LNCAP (cell line): ENCODE measurements at regions not wholly inside any gene's neighbourhood (a gene's known extent, or its start where the extent isn't known, plus 50 kb on each side); places are given as distances from the start of the nearest gene placed in this dataset.

Experiments used
- TF ChIP-seq, protein P1 (sequence below): fragments of 450-650 bp; IDR thresholded peaks from 2 replicates; pipeline ENCODE4 v1.5.1; 2017; ENCODE audit warnings: mild to moderate bottlenecking

DNA sequence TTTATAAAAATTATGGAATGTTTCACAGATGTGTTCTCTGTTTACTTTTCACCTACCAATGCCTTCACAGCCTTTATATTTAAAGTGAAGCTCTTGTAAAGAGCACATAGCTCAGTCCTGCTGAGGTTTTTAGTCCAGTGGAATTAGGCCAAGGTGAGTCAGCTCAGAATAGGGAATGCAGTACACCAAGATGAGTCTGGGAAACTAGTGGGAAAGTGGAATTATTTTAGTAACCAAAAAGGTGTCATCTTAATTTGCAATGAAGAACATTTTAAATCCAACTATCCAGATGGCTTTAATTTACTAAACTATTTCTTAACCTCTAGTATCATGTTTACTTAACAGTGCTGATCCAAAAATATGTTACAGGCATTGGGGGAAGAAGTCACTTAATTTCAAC lies 236.3 kb upstream of the CTBP2 start:
- TF ChIP-seq, protein P1, sequence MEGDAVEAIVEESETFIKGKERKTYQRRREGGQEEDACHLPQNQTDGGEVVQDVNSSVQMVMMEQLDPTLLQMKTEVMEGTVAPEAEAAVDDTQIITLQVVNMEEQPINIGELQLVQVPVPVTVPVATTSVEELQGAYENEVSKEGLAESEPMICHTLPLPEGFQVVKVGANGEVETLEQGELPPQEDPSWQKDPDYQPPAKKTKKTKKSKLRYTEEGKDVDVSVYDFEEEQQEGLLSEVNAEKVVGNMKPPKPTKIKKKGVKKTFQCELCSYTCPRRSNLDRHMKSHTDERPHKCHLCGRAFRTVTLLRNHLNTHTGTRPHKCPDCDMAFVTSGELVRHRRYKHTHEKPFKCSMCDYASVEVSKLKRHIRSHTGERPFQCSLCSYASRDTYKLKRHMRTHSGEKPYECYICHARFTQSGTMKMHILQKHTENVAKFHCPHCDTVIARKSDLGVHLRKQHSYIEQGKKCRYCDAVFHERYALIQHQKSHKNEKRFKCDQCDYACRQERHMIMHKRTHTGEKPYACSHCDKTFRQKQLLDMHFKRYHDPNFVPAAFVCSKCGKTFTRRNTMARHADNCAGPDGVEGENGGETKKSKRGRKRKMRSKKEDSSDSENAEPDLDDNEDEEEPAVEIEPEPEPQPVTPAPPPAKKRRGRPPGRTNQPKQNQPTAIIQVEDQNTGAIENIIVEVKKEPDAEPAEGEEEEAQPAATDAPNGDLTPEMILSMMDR: no peak

DNA sequence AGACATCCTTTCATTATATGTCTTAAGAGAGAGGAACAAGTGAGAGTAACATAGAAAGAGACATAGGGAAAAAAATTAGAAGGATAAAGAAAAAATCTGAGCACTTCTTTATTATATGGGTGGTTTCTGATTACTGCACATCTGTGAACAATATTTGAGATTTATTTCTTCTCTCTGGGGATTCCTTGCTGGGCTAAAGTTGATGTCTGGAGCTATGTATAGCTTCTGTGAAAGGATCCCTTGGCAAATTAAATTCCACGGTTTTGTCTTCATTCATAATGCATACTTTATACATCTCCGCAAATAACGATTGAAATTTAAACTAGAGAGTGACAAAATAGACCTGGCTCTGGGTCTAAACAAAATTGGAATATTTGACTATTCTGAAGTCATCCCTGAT lies 232.2 kb upstream of the CTBP2 start:
- TF ChIP-seq, protein P1: no peak

DNA sequence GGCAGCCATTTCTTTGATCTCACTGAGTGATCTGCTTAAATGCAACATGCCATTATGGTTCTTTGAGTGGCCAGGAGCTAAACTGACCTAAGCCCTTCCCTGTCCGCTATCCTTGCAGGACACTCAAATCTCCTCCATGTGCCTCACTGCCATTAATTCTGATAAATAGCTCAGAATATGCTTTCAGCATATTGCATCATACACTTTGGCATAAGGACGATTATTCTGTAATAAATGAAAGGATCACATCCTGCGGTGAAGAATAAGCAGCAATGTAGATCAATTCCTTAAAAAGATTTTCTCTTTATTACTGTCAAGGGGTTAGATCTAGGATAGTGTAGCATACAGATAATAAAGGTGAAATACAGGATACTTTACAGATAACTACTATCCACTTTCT lies 231.8 kb upstream of the CTBP2 start:
- TF ChIP-seq, protein P1: no peak

DNA sequence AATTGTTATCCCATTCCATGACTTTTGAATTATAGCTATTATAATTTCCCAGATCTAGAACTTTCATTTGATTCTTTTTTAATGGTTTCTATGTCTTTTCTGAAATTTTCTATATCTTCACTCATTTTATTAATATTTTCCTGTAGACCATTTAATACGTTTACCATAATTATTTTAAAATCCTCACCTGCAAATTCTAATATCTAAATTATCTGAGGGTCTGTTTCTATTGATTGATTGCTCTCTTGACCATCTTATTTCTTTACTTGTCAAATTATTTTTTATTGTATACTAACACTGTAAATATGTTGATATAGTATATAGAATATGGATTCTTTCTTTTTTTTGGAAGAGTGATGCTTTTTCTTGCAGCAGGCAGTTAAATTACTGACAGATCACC lies 229.3 kb upstream of the CTBP2 start:
- TF ChIP-seq, protein P1: no peak

DNA sequence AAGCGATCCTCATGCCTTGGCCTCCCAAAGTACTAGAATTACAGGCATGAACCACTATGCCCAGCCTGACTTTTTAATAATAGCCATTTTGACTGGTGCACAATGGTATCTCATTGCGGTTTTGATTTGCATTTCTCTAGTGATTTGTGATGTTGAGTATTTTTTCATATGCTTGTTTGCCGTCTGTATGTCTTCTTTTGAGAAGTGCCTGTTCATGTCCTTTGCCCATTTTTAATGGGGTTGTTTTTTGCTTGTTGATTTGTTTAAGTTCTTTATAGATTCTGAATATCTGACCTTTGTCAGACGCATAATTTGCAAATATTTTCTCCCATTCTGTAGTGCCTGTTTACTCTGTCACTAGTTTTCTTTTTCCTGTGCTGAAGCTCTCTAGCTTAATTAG lies 219.2 kb upstream of the CTBP2 start:
- TF ChIP-seq, protein P1: no peak

DNA sequence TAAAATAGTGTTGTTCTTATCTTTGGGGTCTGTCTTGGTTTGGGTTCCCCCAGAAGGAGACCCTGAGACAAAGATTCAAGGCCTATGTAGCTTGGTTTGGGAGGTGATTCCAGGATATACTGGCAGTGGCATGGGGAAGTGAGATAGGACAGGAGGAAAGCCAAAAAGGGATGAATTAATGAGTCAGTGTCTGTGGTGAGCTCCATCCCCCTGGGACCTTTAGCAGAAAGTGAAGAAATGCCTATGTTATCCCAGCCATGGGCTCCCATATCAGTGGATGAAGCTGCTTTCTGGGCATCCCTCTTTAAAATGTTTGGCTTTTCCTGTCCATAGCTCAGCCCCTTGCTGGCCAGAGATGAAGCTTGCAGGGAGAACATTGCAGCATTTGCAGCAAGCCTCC lies 217.0 kb upstream of the CTBP2 start:
- TF ChIP-seq, protein P1: no peak

DNA sequence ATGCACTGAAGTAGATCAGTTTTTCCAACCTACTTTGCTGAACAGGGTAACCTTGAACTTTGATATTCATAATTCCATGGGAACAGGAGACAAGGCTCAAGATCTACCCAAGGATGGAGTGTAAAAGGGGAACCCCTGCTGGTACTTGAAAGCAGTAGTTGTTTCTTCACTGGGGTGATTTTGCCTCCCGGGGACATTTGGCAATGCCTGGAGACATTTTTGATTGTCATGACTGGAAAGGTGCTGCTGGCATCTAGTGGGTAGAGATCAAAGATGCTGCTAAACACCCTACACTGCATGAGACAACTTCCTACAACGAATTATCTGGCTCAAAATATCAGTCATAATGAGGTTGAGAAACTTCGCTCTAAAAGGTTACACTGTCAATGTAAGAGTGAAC lies 214.8 kb upstream of the CTBP2 start:
- TF ChIP-seq, protein P1: peak; percentile 33; the same call in 1 of the 2 replicates

DNA sequence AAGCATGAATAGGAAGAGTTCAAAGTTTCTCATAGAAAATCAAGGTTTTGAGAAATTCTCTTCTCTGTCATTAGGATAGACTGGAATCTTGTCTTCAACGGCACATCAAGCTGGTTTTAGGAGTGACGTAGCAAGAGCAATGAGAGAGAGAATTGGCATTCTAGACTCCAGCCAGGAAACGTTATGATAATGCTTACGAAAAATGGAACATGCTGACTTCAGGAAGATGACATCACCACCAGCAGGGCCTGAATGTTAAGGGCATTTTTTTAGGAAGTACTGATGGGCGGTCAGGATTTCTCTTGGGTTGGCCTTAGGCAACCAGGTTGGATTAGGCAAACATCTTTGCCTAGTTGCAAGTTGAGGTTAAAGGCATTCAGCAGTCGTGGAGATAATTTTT lies 213.2 kb upstream of the CTBP2 start:
- TF ChIP-seq, protein P1: no peak
